GM18507 (cell line): ENCODE measurements at regions not wholly inside any gene's neighbourhood (a gene's known extent, or its start where the extent isn't known, plus 50 kb on each side); places are given as distances from the start of the nearest gene placed in this dataset.

Experiments used
- DNase-seq: peaks from one replicate; pipeline ENCODE4 v3.0.0; 2011; ENCODE audit warnings: low read depth; ENCODE audit not compliant: insufficient read length; ENCODE audit errors: extremely low spot score
- FAIRE-seq: peaks from 2 replicates; lab custom pipeline; 2011; peaks lifted over from hg19 to GRCh38; lab: Jason Lieb, UNC

GRCh38 chr10:36119455-36119854, 477.4 kb upstream of the FZD8 start:
- DNase-seq: no peak
- no peak for FAIRE-seq

GRCh38 chr10:36118314-36118713, 476.2 kb upstream of the FZD8 start:
- DNase-seq: no peak
- FAIRE-seq: no peak

GRCh38 chr10:36117890-36118289, 475.8 kb upstream of the FZD8 start:
- no peak for FAIRE-seq
- no peak for DNase-seq

- DNase-seq (no peak), FAIRE-seq (no peak)
Measured at GRCh38 chr10:36117231-36117630, 475.1 kb upstream of the FZD8 start.

- FAIRE-seq (no peak), DNase-seq (no peak)
Measured at GRCh38 chr10:36116731-36117130, 474.6 kb upstream of the FZD8 start.

- DNase-seq (no peak), FAIRE-seq (no peak)
Measured at GRCh38 chr10:36116040-36116439, 473.9 kb upstream of the FZD8 start.

- DNase-seq (no peak), FAIRE-seq (no peak)
Measured at GRCh38 chr10:36115364-36115763, 473.3 kb upstream of the FZD8 start.

- DNase-seq: no peak
- FAIRE-seq: no peak
Measured at GRCh38 chr10:36114913-36115312, 472.8 kb upstream of the FZD8 start.

GRCh38 chr10:36114141-36114540, 472.0 kb upstream of the FZD8 start:
- no peak for DNase-seq
- FAIRE-seq: no peak

- FAIRE-seq (no peak), DNase-seq (no peak)
Measured at GRCh38 chr10:36111676-36112075, 469.6 kb upstream of the FZD8 start.

GRCh38 chr10:36110097-36110496, 468.0 kb upstream of the FZD8 start:
- FAIRE-seq: no peak

GRCh38 chr10:36109399-36110023, 467.4 kb upstream of the FZD8 start:
- no peak for DNase-seq

More at GRCh38 chr10:36110097-36110496, 468.0 kb upstream of the FZD8 start:
- no peak for DNase-seq

GRCh38 chr10:36097696-36098095, 455.6 kb upstream of the FZD8 start:
- no peak for DNase-seq

More at GRCh38 chr10:36109399-36110023, 467.4 kb upstream of the FZD8 start:
- FAIRE-seq: no peak

GRCh38 chr10:36096576-36096975, 454.5 kb upstream of the FZD8 start:
- FAIRE-seq (no peak), DNase-seq (no peak)

More at GRCh38 chr10:36097696-36098095, 455.6 kb upstream of the FZD8 start:
- no peak for FAIRE-seq

- DNase-seq (no peak), FAIRE-seq (no peak)
Measured at GRCh38 chr10:36094096-36094495, 452.0 kb upstream of the FZD8 start.

GRCh38 chr10:36092116-36092515, 450.0 kb upstream of the FZD8 start:
- FAIRE-seq: no peak
- DNase-seq: no peak

GRCh38 chr10:36091007-36091406, 448.9 kb upstream of the FZD8 start:
- no peak for FAIRE-seq
- DNase-seq: no peak

GRCh38 chr10:36089790-36090440, 447.8 kb upstream of the FZD8 start:
- FAIRE-seq (no peak), DNase-seq (no peak)

GRCh38 chr10:36087006-36088005, 445.2 kb upstream of the FZD8 start:
- FAIRE-seq: no peak
- DNase-seq: no peak

- FAIRE-seq (no peak), DNase-seq (no peak)
Measured at GRCh38 chr10:36075196-36075595, 433.1 kb upstream of the FZD8 start.
